T1000 (cell line): ENCODE measurements at regions not wholly inside any gene's neighbourhood (a gene's known extent, or its start where the extent isn't known, plus 50 kb on each side); places are given as distances from the start of the nearest gene placed in this dataset.
A peak's percentile ranks its signal among the peaks of the same experiment; 100 is the strongest.
"Not testable (repeated sequence)": the region's sequence is repeated elsewhere in the genome, so short reads cannot be mapped to it uniquely, and the experiment has no call there.

Source experiments
- DNase-seq: peaks from one replicate; lab custom pipeline; 2025; ENCODE audit warnings: mixed read lengths; lab: John Stamatoyannopoulos, UW

GRCh38 chr3:63719796-63720445, 67.4 kb downstream of the SNTN start:
- DNase-seq: no peak

GRCh38 chr3:63720951-63721350, 68.5 kb downstream of the SNTN start:
- not testable (repeated sequence) for DNase-seq

GRCh38 chr3:63724987-63725386, 72.5 kb downstream of the SNTN start:
- DNase-seq: peak; percentile 37

- DNase-seq: no peak
Measured at GRCh38 chr3:63726656-63727055, 74.2 kb downstream of the SNTN start.

- no peak for DNase-seq
Measured at GRCh38 chr3:63727233-63727632, 74.8 kb downstream of the SNTN start.

- DNase-seq: no peak
Measured at GRCh38 chr3:63731866-63732265, 79.4 kb downstream of the SNTN start.

GRCh38 chr3:63733278-63733677, 80.8 kb downstream of the SNTN start:
- DNase-seq: not testable (repeated sequence)

- DNase-seq: not testable (repeated sequence)
Measured at GRCh38 chr3:63734632-63735031, 82.2 kb downstream of the SNTN start.

- DNase-seq: not testable (repeated sequence)
Measured at GRCh38 chr3:63736757-63737156, 82.3 kb upstream of the C3orf49 start.

GRCh38 chr3:63738577-63738976, 80.5 kb upstream of the C3orf49 start:
- DNase-seq: not testable (repeated sequence)

GRCh38 chr3:63739474-63739873, 79.6 kb upstream of the C3orf49 start:
- DNase-seq: no peak

GRCh38 chr3:63740116-63740515, 79.0 kb upstream of the C3orf49 start:
- DNase-seq: no peak

- DNase-seq: not testable (repeated sequence)
Measured at GRCh38 chr3:63744693-63745092, 74.4 kb upstream of the C3orf49 start.

- DNase-seq: no peak
Measured at GRCh38 chr3:63745757-63746156, 73.3 kb upstream of the C3orf49 start.

- DNase-seq: no peak
Measured at GRCh38 chr3:63746211-63746610, 72.9 kb upstream of the C3orf49 start.

GRCh38 chr3:63751459-63751858, 67.6 kb upstream of the C3orf49 start:
- DNase-seq: no peak

- DNase-seq: no peak
Measured at GRCh38 chr3:63753567-63753966, 65.5 kb upstream of the C3orf49 start.

GRCh38 chr3:63753995-63754394, 65.1 kb upstream of the C3orf49 start:
- no peak for DNase-seq

- DNase-seq: no peak
Measured at GRCh38 chr3:63762180-63762579, 56.9 kb upstream of the C3orf49 start.

- no peak for DNase-seq
Measured at GRCh38 chr3:63762934-63763550, 56.1 kb upstream of the C3orf49 start.

GRCh38 chr3:63764511-63764910, 54.6 kb upstream of the C3orf49 start:
- DNase-seq: no peak

GRCh38 chr3:63766261-63766660, 52.8 kb upstream of the C3orf49 start:
- DNase-seq: no peak

- no peak for DNase-seq
Measured at GRCh38 chr3:63768386-63768785, 50.7 kb upstream of the C3orf49 start.

GRCh38 chr3:63768888-63769287, 50.2 kb upstream of the C3orf49 start:
- DNase-seq: no peak
